ENCODE measurements at regions not wholly inside any gene's neighbourhood (a gene's known extent, or its start where the extent isn't known, plus 50 kb on each side); places are given as distances from the start of the nearest gene placed in this dataset.

DNA sequence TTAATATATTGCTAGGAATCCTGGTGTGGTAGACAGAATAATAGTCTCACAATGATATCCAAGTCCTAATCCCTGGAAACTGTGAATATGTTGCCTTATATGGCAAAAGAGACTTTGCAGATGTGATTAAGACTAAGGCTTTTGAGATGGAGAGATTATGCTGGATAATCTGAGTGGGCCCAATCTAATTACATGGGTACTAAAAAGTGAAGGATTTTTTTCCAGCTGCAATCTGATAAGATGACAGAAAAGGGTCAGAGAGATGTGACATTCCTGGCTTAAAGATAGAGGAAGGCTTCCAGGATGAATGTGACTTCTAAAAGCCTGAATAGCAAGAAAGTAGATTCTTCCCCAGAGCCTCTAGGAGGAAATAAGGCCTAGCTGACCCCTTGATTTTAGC lies 80.7 kb upstream of the MPDZ start:
- H3K4me3 ChIP-seq (ENCODE audit: low read depth, low read length) = no peak overlapping the region
- TF ChIP-seq, protein P1, sequence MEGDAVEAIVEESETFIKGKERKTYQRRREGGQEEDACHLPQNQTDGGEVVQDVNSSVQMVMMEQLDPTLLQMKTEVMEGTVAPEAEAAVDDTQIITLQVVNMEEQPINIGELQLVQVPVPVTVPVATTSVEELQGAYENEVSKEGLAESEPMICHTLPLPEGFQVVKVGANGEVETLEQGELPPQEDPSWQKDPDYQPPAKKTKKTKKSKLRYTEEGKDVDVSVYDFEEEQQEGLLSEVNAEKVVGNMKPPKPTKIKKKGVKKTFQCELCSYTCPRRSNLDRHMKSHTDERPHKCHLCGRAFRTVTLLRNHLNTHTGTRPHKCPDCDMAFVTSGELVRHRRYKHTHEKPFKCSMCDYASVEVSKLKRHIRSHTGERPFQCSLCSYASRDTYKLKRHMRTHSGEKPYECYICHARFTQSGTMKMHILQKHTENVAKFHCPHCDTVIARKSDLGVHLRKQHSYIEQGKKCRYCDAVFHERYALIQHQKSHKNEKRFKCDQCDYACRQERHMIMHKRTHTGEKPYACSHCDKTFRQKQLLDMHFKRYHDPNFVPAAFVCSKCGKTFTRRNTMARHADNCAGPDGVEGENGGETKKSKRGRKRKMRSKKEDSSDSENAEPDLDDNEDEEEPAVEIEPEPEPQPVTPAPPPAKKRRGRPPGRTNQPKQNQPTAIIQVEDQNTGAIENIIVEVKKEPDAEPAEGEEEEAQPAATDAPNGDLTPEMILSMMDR (IDR thresholded peaks at IDR 0.05; ENCODE audit: low read depth, low read length) = no peak
- in situ Hi-C loops (cut with HindIII; ENCODE audit: low sequenced_read_pairs) = no loop called here
- no peak for DNase-seq (ENCODE audit: low read depth, low spot score)

DNA sequence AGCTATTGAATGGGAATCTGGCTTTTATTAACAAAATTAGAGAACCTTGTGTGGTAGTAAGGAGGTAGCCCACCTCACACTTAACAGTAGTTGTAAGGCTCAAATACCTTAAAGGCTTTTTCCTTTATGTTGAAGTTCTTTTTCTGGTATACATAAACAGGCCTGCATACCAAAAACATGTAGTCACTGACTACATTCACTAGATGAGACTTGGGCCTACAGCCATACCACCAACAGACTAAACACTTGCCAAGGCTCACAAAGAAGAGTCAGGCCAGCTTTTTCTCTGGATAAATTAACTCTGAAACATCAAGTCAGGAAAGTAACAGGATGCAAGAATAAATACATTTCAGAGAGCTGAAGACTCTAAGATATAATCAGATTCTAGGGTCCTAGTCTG lies 78.6 kb upstream of the MPDZ start:
- DNase-seq (ENCODE audit: low read depth, low spot score) = peak; percentile 93
- in situ Hi-C loops (cut with HindIII; ENCODE audit: low sequenced_read_pairs) = no loop called here
- TF ChIP-seq, protein P1 (IDR thresholded peaks at IDR 0.05; ENCODE audit: low read depth, low read length) = no peak
- no peak overlapping the region for H3K4me3 ChIP-seq (ENCODE audit: low read depth, low read length)

DNA sequence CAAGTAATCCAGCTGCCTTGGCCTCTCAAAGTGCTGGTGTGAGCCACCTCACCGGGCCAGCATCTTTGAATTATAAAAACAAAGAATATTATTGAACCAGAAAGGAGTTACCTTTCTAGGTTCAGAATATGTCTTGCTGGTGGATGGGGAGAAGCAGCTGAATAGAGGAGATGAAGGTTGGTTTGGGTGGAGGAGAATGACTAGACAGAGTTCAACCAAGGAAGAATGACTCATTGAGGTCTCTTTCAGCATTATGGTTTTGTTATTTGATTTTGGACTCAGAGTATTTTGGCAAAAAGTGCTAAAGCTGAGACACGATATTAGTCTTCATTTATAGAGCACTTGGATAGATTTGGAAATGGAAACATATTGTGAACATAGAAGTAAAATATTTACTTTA lies 75.2 kb upstream of the MPDZ start:
- in situ Hi-C loops (cut with HindIII; ENCODE audit: low sequenced_read_pairs) = no loop called here
- H3K4me3 ChIP-seq (ENCODE audit: low read depth, low read length) = no peak overlapping the region
- DNase-seq (ENCODE audit: low read depth, low spot score) = peak; percentile 41
- TF ChIP-seq, protein P1 (IDR thresholded peaks at IDR 0.05; ENCODE audit: low read depth, low read length) = no peak

DNA sequence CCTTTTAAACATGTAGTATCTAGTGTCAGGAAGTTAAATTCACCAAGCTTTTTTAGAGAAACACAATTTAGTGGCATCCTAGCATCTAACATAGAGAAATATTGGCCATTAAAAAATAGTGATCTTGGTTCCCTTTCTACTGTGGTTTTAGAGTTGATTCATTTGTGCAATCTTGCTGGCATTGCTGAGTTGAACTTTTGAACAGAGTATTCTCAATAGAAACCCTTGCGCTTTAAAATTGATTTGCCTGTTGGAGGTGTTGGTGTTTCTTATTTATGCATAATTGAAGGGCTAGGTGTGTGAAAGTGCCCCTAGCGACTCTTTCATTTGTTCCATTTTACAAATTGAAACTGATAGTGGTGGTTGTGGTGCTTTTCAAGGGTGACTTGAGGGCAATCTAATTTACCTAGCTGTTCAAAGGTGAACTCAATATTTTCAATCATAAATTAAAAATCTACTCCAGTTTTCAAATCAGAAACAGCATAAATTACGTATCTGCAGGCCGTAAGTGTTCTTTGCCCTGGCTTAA lies 73.0 kb upstream of the MPDZ start:
- in situ Hi-C loops (cut with HindIII; ENCODE audit: low sequenced_read_pairs) = no loop called here
- TF ChIP-seq, protein P1 (IDR thresholded peaks at IDR 0.05; ENCODE audit: low read depth, low read length) = no peak
- DNase-seq (ENCODE audit: low read depth, low spot score) = no peak
- H3K4me3 ChIP-seq (ENCODE audit: low read depth, low read length) = no peak overlapping the region

DNA sequence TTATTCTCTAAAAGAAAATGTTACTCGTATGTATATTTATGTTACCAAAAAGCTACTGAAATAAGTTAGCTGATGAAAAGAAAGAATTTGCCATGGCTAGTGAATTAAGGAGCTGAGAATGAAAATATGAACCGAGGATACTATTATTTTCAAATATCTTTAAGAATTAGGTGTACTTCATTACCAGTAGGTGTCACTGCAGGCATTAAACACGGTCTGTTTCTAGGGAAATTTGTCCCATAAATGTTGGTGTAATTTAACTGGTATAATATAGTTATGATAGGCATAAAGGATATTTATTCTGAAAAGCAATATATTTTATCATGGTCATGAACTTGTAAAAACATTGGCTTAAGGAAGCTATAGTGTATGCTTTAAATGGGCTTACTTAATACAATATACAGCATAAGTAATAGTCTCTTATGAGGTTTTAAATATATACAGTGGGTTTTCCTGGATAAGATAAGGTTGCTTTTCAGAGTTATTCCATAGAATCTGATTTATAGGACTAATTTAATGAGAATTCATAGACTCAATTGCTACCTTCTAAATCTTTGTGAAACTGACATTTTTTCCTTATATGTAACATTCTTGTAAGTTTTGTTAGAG lies 72.4 kb upstream of the MPDZ start:
- DNase-seq (ENCODE audit: low read depth, low spot score) = peak; percentile 73
- TF ChIP-seq, protein P1 (IDR thresholded peaks at IDR 0.05; ENCODE audit: low read depth, low read length) = peak; percentile 47
- in situ Hi-C loops (cut with HindIII; ENCODE audit: low sequenced_read_pairs) = no loop called here
- H3K4me3 ChIP-seq (ENCODE audit: low read depth, low read length) = no peak overlapping the region

DNA sequence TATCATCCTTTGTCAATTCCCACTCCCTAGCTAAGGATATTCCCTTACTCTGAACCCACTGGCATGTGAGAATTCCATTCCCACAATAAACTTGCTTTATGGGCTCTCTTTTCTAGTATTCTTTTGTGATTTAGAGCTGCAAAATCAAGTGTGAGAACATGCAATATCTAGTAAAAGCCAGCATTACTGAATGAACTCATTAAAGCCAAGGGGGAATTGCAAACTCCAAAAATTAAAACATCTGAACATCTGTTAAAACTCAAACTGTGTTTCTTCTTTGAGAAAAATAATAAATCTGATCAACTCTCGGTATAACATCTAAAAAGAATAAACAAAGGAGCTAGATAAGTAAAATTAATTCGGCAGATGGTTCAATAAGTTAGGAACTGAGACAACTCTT lies 53.1 kb upstream of the MPDZ start:
- no peak overlapping the region for H3K4me3 ChIP-seq (ENCODE audit: low read depth, low read length)
- TF ChIP-seq, protein P1 (IDR thresholded peaks at IDR 0.05; ENCODE audit: low read depth, low read length) = no peak
- in situ Hi-C loops (cut with HindIII; ENCODE audit: low sequenced_read_pairs) = no loop called here
- no peak for DNase-seq (ENCODE audit: low read depth, low spot score)

Data from astrocyte of the spinal cord (primary cell).